GM12878 (cell line): ENCODE measurements at regions not wholly inside any gene's neighbourhood (a gene's known extent, or its start where the extent isn't known, plus 50 kb on each side); places are given as distances from the start of the nearest gene placed in this dataset.

Experiments
- BCL11A ChIP-seq: IDR thresholded peaks from 2 replicates; pipeline ENCODE4 v1.6.1; 2011; ENCODE audit warnings: low read depth, low read length
- CTCF ChIP-seq, 3 experiments: IDR thresholded peaks in 2 of 3; conservative IDR thresholded peaks in 1 of 3; 2 replicates each; pipeline ENCODE4 v1.5.1; 2011; ENCODE audit warnings: low read depth in 3 of 3, low read length in 3 of 3, mild to moderate bottlenecking in 3 of 3, control low read depth in 2 of 3, moderate library complexity in 2 of 3, inconsistent platforms in 1 of 3, mixed read lengths in 1 of 3; ENCODE audit not compliant: control insufficient read depth in 2 of 3, insufficient read depth in 1 of 3; ENCODE audit errors: extremely low read depth in 1 of 3
- EZH2 ChIP-seq: IDR thresholded peaks from 2 replicates; pipeline ENCODE4 v1.6.1; 2012; ENCODE audit warnings: low read depth, mild to moderate bottlenecking, control low read depth, inconsistent platforms, low read length, borderline replicate concordance; ENCODE audit not compliant: control insufficient read depth
- FOXK2 ChIP-seq: fragments of 450-650 bp; IDR thresholded peaks from 2 replicates; pipeline ENCODE4 v1.6.1; 2017; ENCODE audit warnings: mild to moderate bottlenecking, moderate library complexity
- GABPA ChIP-seq: IDR thresholded peaks from 2 replicates; pipeline ENCODE4 v1.6.1; 2014; ENCODE audit warnings: antibody characterized with exemption, low read depth, mild to moderate bottlenecking, inconsistent platforms
- MAX ChIP-seq: IDR thresholded peaks from 2 replicates; pipeline ENCODE4 v1.6.1; 2012; ENCODE audit warnings: low read depth, low read length, improper control_type of control experiment
- MTA3 ChIP-seq: IDR thresholded peaks from 2 replicates; pipeline ENCODE4 v1.6.1; 2012; ENCODE audit warnings: low read length, inconsistent platforms, borderline replicate concordance
- RBBP5 ChIP-seq: fragments of 200-600 bp; sonication (generic); conservative IDR thresholded peaks from 2 replicates; pipeline ENCODE4 v1.6.1; 2016
- ZNF207 ChIP-seq: fragments of 450-650 bp; IDR thresholded peaks from 2 replicates; pipeline ENCODE4 v1.6.1; 2014; ENCODE audit warnings: antibody characterized with exemption, mild to moderate bottlenecking, borderline replicate concordance

GRCh38 chr4:66094070-66094469 is 423.8 kb upstream of the EPHA5 start:
- TF ChIP-seq BCL11A (no peak), ZNF207 (no peak), GABPA (no peak), MAX (no peak), FOXK2 (no peak), MTA3 (no peak), RBBP5 (no peak), EZH2 (no peak), CTCF (IDR thresholded peaks at IDR 0.05 in 2 of 3, conservative IDR thresholded peaks at IDR 0.05 in 1 of 3; ENCODE audit: control insufficient read depth in 2 of 3, extremely low read depth in 1 of 3, insufficient read depth in 1 of 3, low read depth in 3 of 3, low read length in 3 of 3) (no peak)
